Prostate gland (tissue), 2 donors: ENCODE measurements at regions not wholly inside any gene's neighbourhood (a gene's known extent, or its start where the extent isn't known, plus 50 kb on each side); places are given as distances from the start of the nearest gene placed in this dataset.

Experiments
- DNase-seq: peaks from one replicate; pipeline ENCODE4 v3.0.0-alpha.2; 2019; ENCODE audit warnings: low spot score
- H3K27ac ChIP-seq, 2 donors: fragments of 200-600 bp; sonication (generic); 2 replicates each; pipeline ENCODE4 v1.5.1; 2017 to 2019
- H3K27me3 ChIP-seq: fragments of 200-600 bp; sonication (generic); replicated peaks from 2 replicates; pipeline ENCODE4 v1.5.1; 2019; ENCODE audit not compliant: insufficient read depth
- H3K36me3 ChIP-seq, 2 donors: fragments of 200-600 bp; sonication (generic); 1 replicate in 1 of 2; 2 replicates in 1 of 2; pipeline versions ENCODE4 v1.5.1 to v1.8.1; 2017 to 2019
- H3K4me1 ChIP-seq: fragments of 200-600 bp; sonication (generic); replicated peaks from 2 replicates; pipeline ENCODE4 v1.5.1; 2019
- H3K4me3 ChIP-seq, 2 donors: fragments of 200-600 bp; sonication (generic); 2 replicates each; pipeline ENCODE4 v1.5.1; 2017 to 2019
- H3K9me3 ChIP-seq: fragments of 200-600 bp; sonication (generic); 2 replicates; pipeline ENCODE4 v1.5.1; 2017
- CTCF ChIP-seq, 4 experiments: fragments of 200-600 bp in 2 of 4; fragments of 450-650 bp in 2 of 4; sonication (generic) in 2 of 4; IDR thresholded peaks; 1 replicate in 3 of 4; 2 replicates in 1 of 4; pipeline ENCODE4 v1.5.1; 2016 to 2019; ENCODE audit warnings: antibody characterized with exemption in 4 of 4, mild to moderate bottlenecking in 2 of 4, moderate library complexity in 2 of 4
- POLR2A ChIP-seq: fragments of 450-650 bp; IDR thresholded peaks from one replicate; pipeline ENCODE4 v1.6.1; 2016; ENCODE audit warnings: antibody characterized with exemption, mild to moderate bottlenecking
- POLR2AphosphoS5 ChIP-seq: sonication (generic); formaldehyde crosslinking; IDR thresholded peaks from one replicate; pipeline ENCODE4 v1.6.1; 2017; ENCODE audit warnings: antibody characterized with exemption
- WGBS: methylation state at CpG from one replicate; pipeline ENCODE4 v1.1.5; 2018; 5-methylcytosine and 5-hydroxymethylcytosine counted together
- intact Hi-C: fragments of 100-400 bp; cut with DNase I; formaldehyde crosslinking; loops from one replicate; pipeline ENCODE4 v1.14.2; 2022

- H3K27ac ChIP-seq: no peak overlapping the region
- H3K4me3 ChIP-seq: no peak overlapping the region
- intact Hi-C loops: no loop called here
- H3K36me3 ChIP-seq: no peaks in the 10 kb centered on the region
- H3K27me3 ChIP-seq: no peaks in the 10 kb centered on the region
- WGBS: 31% methylated on average over 7 of the region's 7 CpGs
- H3K9me3 ChIP-seq: no peaks in the 10 kb centered on the region
- H3K4me1 ChIP-seq: no peaks in the 10 kb centered on the region
- no peak for TF ChIP-seq POLR2AphosphoS5
- no peak for TF ChIP-seq POLR2A
- TF ChIP-seq CTCF (IDR thresholded peaks at IDR 0.05): no peak
- DNase-seq: no peak
Observed at GRCh38 chr13:111526922-111527321, 206.5 kb downstream of the TEX29 start.

GRCh38 chr13:111527614-111528229 is 207.3 kb downstream of the TEX29 start:
- no peaks in the 10 kb centered on the region for H3K27me3 ChIP-seq
- intact Hi-C loops: no loop called here
- no peak for DNase-seq
- H3K9me3 ChIP-seq: no peaks in the 10 kb centered on the region
- no peaks in the 10 kb centered on the region for H3K36me3 ChIP-seq
- no peaks in the 10 kb centered on the region for H3K4me1 ChIP-seq
- H3K27ac ChIP-seq: no peak overlapping the region
- 86% methylated on average over 14 of the region's 14 CpGs for WGBS
- TF ChIP-seq POLR2AphosphoS5 (no peak), CTCF (IDR thresholded peaks at IDR 0.05) (no peak), POLR2A (no peak)
- H3K4me3 ChIP-seq: no peak overlapping the region

GRCh38 chr13:111528513-111528912 is 208.1 kb downstream of the TEX29 start:
- no peaks in the 10 kb centered on the region for H3K4me1 ChIP-seq
- DNase-seq: no peak
- H3K4me3 ChIP-seq: no peak overlapping the region
- 98% methylated on average over 3 of the region's 3 CpGs for WGBS
- H3K36me3 ChIP-seq: no peaks in the 10 kb centered on the region
- intact Hi-C loops: no loop called here
- no peaks in the 10 kb centered on the region for H3K27me3 ChIP-seq
- TF ChIP-seq POLR2A (no peak), POLR2AphosphoS5 (no peak), CTCF (IDR thresholded peaks at IDR 0.05) (no peak)
- H3K27ac ChIP-seq: no peak overlapping the region
- H3K9me3 ChIP-seq: no peaks in the 10 kb centered on the region

- peaks cover 9% of the 10 kb centered on the region for H3K27me3 ChIP-seq
- H3K9me3 ChIP-seq: no peaks in the 10 kb centered on the region
- H3K27ac ChIP-seq: no peak overlapping the region
- H3K4me1 ChIP-seq: no peaks in the 10 kb centered on the region
- DNase-seq: no peak
- H3K36me3 ChIP-seq: no peaks in the 10 kb centered on the region
- intact Hi-C loops: no loop called here
- TF ChIP-seq POLR2A (no peak), CTCF (IDR thresholded peaks at IDR 0.05) (no peak)
- WGBS: 87% methylated on average over 17 of the region's 17 CpGs
- H3K4me3 ChIP-seq: no peak overlapping the region
Observed at GRCh38 chr13:111530137-111530870, 209.9 kb downstream of the TEX29 start.

GRCh38 chr13:111531505-111531904 is 211.1 kb downstream of the TEX29 start:
- Histone ChIP-seq H3K9me3 (no peaks in the 10 kb centered on the region), H3K27ac (no peak overlapping the region), H3K4me3 (no peak overlapping the region), H3K27me3 (peaks cover 9% of the 10 kb centered on the region), H3K36me3 (no peaks in the 10 kb centered on the region), H3K4me1 (no peaks in the 10 kb centered on the region)
- DNase-seq: no peak
- intact Hi-C loops: no loop called here
- no peak for TF ChIP-seq POLR2A
- no peak for TF ChIP-seq POLR2AphosphoS5
- TF ChIP-seq CTCF (IDR thresholded peaks at IDR 0.05): no peak
- 37% methylated on average over 7 of the region's 7 CpGs for WGBS
